22Rv1 (cell line): ENCODE measurements at regions not wholly inside any gene's neighbourhood (a gene's known extent, or its start where the extent isn't known, plus 50 kb on each side); places are given as distances from the start of the nearest gene placed in this dataset.

ENCODE experiments used
- CTCF ChIP-seq: fragments of 450-650 bp; IDR thresholded peaks from 2 replicates; pipeline ENCODE4 v1.5.1; 2017; ENCODE audit warnings: mild to moderate bottlenecking
- ZFX ChIP-seq: fragments of 450-650 bp; IDR thresholded peaks from 2 replicates; pipeline ENCODE4 v1.6.1; 2017; ENCODE audit warnings: antibody characterized with exemption, borderline replicate concordance

- TF ChIP-seq CTCF (peak; percentile 12; the same call in 1 of the 2 replicates), ZFX (no peak)
Observed at GRCh38 chr5:33338336-33339110, 102.2 kb upstream of the TARS1 start.
